ENCODE measurements at regions not wholly inside any gene's neighbourhood (a gene's known extent, or its start where the extent isn't known, plus 50 kb on each side); places are given as distances from the start of the nearest gene placed in this dataset.

GRCh38 chr10:92747066-92747465 is 57.3 kb downstream of the HHEX start:
- no peak for DNase-seq
- H3K27me3 Mint-ChIP-seq = peaks cover 0 to 5% of the 10 kb centered on the region in 2 donors
- no peak for ATAC-seq (replicated peaks)
- peaks cover 21 to 26% of the 10 kb centered on the region in 2 donors for H3K4me1 Mint-ChIP-seq (ENCODE audit: low read depth in 2 of 2)
- H3K36me3 Mint-ChIP-seq (ENCODE audit: insufficient read depth) = peaks cover 5% of the 10 kb centered on the region
- H3K9me3 Mint-ChIP-seq = no peaks in the 10 kb centered on the region
- peak overlapping the region; percentile 55 to 86 for H3K27ac Mint-ChIP-seq
- no peak overlapping the region for H3K4me3 Mint-ChIP-seq

GRCh38 chr10:92747600-92747999 is 57.8 kb downstream of the HHEX start:
- Mint-ChIP-seq H3K4me3 (peak overlapping the region in 1 of 2 donors; percentile 30), H3K36me3 (ENCODE audit: insufficient read depth) (peaks cover 5% of the 10 kb centered on the region), H3K9me3 (no peaks in the 10 kb centered on the region), H3K27ac (peak overlapping the region in 1 of 2 donors; percentile 86), H3K27me3 (no peaks in the 10 kb centered on the region), H3K4me1 (ENCODE audit: low read depth in 2 of 2) (peaks cover 17 to 20% of the 10 kb centered on the region in 2 donors)
- DNase-seq = peak; percentile 25 to 40 (median 26)
- peak; percentile 98 for ATAC-seq (replicated peaks)

DNA sequence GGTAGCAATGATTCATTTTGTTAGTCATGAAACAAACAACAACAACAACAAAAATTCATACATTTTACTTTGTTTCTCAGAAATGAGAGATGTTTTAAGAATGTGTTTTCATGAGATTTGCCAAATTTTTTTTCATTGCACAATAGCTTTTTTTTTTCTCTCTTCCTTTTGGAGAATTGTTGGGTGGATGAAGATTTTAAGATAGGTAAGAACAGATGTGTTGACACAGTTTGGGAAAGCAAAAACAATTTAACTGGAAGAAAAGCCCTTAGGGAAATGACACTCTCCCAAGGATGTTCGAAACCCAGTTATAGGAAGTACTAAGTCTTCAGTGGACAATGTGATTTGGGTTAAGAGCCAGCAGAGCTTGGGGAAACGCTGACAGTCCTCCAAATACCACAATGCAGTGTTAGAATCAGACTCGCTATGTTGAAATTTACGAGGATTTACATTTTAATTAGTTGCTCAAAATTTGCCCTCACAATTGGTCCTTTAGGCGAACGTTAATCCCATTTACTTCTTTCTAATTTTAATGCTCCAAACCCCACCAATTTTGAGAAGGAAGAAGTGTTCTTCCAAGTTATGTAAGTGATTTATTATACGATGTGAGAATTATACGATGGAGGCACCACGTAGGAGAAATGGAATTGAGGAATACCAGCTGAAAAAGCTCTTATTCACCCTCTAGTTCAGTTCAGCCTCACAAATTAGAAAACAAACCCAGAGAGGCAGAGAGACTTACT is 61.2 kb downstream of the HHEX start:
- ATAC-seq (replicated peaks) (no peak), DNase-seq (no peak)
- peaks cover 11 to 18% of the 10 kb centered on the region in 2 donors for H3K4me1 Mint-ChIP-seq (ENCODE audit: low read depth in 2 of 2)
- H3K36me3 Mint-ChIP-seq (ENCODE audit: insufficient read depth) = peaks cover 5% of the 10 kb centered on the region
- H3K4me3 Mint-ChIP-seq = no peak overlapping the region
- H3K9me3 Mint-ChIP-seq = no peaks in the 10 kb centered on the region
- no peaks in the 10 kb centered on the region for H3K27me3 Mint-ChIP-seq
- no peak overlapping the region for H3K27ac Mint-ChIP-seq

- DNase-seq = no peak
- no peaks in the 10 kb centered on the region for H3K9me3 Mint-ChIP-seq
- no peak for ATAC-seq (replicated peaks)
- H3K4me1 Mint-ChIP-seq (ENCODE audit: low read depth in 2 of 2) = peaks cover 11 to 18% of the 10 kb centered on the region in 2 donors
- peaks cover 5% of the 10 kb centered on the region for H3K36me3 Mint-ChIP-seq (ENCODE audit: insufficient read depth)
- H3K27ac Mint-ChIP-seq = no peak overlapping the region
- no peak overlapping the region for H3K4me3 Mint-ChIP-seq
- H3K27me3 Mint-ChIP-seq = no peaks in the 10 kb centered on the region
These were observed 61.7 kb downstream of the HHEX start for GRCh38 chr10:92751534-92751811.

DNA sequence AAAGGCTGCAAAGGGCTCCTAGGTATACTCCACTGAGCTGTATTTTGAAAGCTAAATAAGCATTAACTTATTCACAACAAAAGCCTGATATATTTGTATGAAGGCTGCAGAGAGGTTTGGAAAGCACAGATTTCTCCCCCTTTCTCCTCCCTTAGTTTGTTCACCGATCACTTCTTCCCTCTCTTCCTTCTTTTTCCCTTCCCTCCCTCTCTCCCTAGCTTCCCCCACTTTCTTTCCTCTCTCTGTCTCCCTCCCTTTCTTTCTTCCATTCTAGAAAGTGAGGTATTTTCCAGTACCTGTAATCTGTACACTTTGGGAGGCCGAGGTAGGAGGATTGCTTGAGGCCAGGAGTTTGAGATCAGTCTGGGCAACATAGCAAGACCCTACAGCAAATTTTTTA is 62.1 kb downstream of the HHEX start:
- H3K36me3 Mint-ChIP-seq (ENCODE audit: insufficient read depth) = peaks cover 5% of the 10 kb centered on the region
- H3K4me1 Mint-ChIP-seq (ENCODE audit: low read depth in 2 of 2) = peaks cover 9 to 17% of the 10 kb centered on the region in 2 donors

DNA sequence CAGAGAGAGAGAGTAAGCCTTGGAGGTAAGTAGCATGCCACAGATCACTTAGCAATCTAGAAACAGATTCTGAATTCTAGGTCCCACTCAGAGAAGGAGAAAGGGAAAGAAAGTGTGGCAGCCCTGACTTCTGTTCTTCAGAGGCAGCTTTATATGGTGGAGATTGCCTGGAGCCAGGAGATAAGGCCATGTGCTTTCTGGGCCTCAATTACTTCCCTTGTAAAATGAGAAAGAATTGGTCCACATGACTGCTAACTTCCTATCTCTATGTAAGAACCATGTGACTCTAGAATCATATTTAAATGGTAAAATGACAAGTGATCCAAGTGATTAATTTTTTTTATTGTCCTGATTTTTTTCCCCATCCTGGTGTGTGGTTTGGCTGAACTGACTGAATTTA is 64.1 kb downstream of the HHEX start:
- DNase-seq (no peak), ATAC-seq (replicated peaks) (no peak)
- H3K4me3 Mint-ChIP-seq = no peak overlapping the region
- H3K36me3 Mint-ChIP-seq (ENCODE audit: insufficient read depth) = no peaks in the 10 kb centered on the region
- no peaks in the 10 kb centered on the region for H3K9me3 Mint-ChIP-seq
- peaks cover 0 to 3% of the 10 kb centered on the region in 2 donors for H3K4me1 Mint-ChIP-seq (ENCODE audit: low read depth in 2 of 2)
- H3K27me3 Mint-ChIP-seq = no peaks in the 10 kb centered on the region
- H3K27ac Mint-ChIP-seq = no peak overlapping the region

More for the DNA sequence above, 62.1 kb downstream of the HHEX start:
- Mint-ChIP-seq H3K9me3 (no peaks in the 10 kb centered on the region), H3K27ac (no peak overlapping the region), H3K4me3 (no peak overlapping the region), H3K27me3 (no peaks in the 10 kb centered on the region)
- DNase-seq = no peak
- no peak for ATAC-seq (replicated peaks)

GRCh38 chr10:92755725-92756124 is 66.0 kb downstream of the HHEX start:
- DNase-seq (no peak), ATAC-seq (replicated peaks) (no peak)
- Mint-ChIP-seq H3K27me3 (no peaks in the 10 kb centered on the region), H3K27ac (no peak overlapping the region), H3K36me3 (ENCODE audit: insufficient read depth) (no peaks in the 10 kb centered on the region), H3K9me3 (no peaks in the 10 kb centered on the region), H3K4me3 (no peak overlapping the region), H3K4me1 (ENCODE audit: low read depth in 2 of 2) (peaks cover 0 to 3% of the 10 kb centered on the region in 2 donors)

DNA sequence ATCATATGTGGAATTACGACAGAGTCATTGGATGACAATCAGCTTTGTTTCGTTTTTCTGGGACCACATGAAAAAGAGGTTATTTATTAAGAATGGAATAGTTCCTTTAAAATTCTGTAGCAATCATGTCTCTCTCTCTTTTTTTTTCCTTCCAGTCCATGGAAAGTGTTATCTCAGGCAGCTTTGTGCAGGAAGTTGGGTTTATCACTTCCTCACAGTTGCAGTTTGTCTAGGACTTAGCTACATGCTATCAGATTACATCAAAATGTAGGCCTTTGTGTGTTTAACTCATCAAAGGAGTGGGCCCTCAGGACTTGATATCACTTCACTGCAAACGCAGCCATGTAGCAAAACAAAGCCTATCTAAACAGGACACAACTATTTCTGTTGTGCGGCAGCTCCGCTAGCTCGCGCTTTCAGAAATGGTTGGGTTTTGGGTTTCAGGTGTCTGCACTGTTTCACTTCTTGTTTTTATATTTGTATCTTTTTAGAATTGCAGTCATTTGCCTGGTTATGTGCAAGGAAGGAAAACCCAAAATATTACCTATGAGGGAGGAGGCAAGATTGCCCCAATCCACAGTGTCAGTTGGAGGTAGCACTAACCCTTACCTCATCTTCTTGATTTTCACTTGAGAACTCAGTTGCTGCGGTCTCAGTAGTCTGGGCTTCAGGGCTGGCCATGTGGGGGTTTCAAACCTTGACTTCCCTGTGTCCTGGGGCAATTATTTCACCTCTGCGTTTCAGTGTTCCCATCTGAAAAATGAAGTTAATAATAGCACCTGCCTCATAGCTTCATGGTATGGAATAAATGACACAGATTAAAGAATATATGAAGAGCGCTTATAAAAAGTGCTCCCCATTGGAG is 66.7 kb downstream of the HHEX start:
- Mint-ChIP-seq H3K27me3 (peaks cover 0 to 5% of the 10 kb centered on the region in 2 donors), H3K9me3 (no peaks in the 10 kb centered on the region), H3K4me1 (ENCODE audit: low read depth in 2 of 2) (peaks cover 0 to 3% of the 10 kb centered on the region in 2 donors), H3K36me3 (ENCODE audit: insufficient read depth) (no peaks in the 10 kb centered on the region), H3K27ac (no peak overlapping the region), H3K4me3 (no peak overlapping the region)
- ATAC-seq (replicated peaks) (peak; percentile 32), DNase-seq (no peak)

DNA sequence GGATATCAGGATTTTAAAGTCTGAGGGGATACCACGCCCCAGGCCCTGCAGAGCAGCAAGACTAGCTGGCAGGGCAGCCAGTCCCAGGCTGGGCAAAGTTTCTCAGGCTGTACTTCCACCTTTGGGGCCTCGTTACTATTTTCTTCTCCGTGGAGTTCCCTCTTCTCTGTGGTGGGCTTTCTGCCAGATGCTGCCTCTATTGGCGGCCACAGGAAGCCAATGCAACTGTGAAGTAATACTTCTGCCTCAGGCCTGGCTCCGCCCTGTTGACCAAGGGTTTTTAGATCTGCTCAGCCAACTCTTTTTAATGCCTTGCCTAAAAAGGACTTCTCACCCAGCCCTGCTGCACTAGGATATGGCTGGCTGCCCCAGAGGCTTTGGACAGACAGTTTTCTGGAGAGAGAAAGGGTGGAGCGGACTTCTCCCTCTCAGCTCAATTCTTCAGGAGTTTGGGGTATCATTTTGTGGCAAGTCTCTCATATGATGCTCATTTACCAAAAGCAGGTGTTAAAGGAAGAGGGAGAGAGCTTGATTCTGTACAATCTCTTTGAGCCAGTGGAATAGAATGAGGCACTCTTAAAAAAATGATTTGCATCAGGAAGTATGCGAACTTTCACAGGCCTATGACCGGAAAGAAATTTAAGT is 67.4 kb downstream of the HHEX start:
- Mint-ChIP-seq H3K4me1 (ENCODE audit: low read depth in 2 of 2) (peaks cover 0 to 3% of the 10 kb centered on the region in 2 donors), H3K4me3 (no peak overlapping the region), H3K36me3 (ENCODE audit: insufficient read depth) (no peaks in the 10 kb centered on the region), H3K27ac (no peak overlapping the region), H3K27me3 (peaks cover 0 to 12% of the 10 kb centered on the region in 2 donors), H3K9me3 (no peaks in the 10 kb centered on the region)
- no peak for DNase-seq
- ATAC-seq (replicated peaks) = peak; percentile 39

DNA sequence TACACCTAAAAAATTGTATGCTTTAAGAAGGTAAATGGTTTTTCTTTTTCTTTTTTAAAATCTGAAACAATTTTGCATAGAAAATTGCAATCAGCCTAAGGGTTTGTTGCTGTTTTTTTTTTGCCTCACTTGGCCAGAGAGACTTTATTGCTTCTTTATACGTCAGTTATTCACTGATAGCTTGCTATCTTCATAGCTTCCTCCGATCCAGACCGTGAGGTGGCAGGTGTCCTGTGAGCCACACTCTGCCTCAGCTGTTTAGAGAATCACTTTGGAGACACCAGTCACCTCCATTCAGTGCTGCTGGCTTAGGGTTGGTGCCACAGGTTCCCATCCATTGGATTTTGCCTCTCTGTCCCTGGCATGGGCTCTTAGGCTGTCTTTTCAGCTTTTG is 68.0 kb downstream of the HHEX start:
- H3K9me3 Mint-ChIP-seq = no peaks in the 10 kb centered on the region
- H3K27me3 Mint-ChIP-seq = peaks cover 0 to 12% of the 10 kb centered on the region in 2 donors
- no peak overlapping the region for H3K27ac Mint-ChIP-seq
- H3K4me3 Mint-ChIP-seq = no peak overlapping the region
- no peaks in the 10 kb centered on the region for H3K36me3 Mint-ChIP-seq (ENCODE audit: insufficient read depth)
- H3K4me1 Mint-ChIP-seq (ENCODE audit: low read depth in 2 of 2) = peaks cover 0 to 3% of the 10 kb centered on the region in 2 donors
- DNase-seq = no peak
- ATAC-seq (replicated peaks) = no peak

DNA sequence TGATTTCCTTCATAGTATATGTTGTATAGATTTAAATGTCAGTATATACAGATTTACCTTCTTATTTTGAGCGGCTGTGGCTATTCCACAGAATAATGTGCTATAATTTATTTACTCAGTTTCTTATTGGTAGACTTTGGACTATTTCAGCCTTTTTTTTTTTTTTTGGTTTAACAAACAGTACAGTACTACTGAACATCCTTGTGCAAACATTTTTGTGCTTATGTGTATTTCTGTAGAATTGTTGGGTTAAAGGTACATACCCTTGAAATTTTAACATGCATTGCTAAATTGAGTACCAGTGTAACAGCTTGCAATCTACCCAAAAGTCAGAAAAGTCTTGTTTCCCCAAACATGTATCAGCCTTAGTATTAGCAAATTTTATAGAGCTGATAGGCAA is 68.8 kb downstream of the HHEX start:
- DNase-seq = no peak
- Mint-ChIP-seq H3K4me3 (no peak overlapping the region), H3K36me3 (ENCODE audit: insufficient read depth) (no peaks in the 10 kb centered on the region), H3K4me1 (ENCODE audit: low read depth in 2 of 2) (peaks cover 0 to 3% of the 10 kb centered on the region in 2 donors), H3K27me3 (peaks cover 3 to 13% of the 10 kb centered on the region in 2 donors), H3K9me3 (no peaks in the 10 kb centered on the region), H3K27ac (no peak overlapping the region)
- no peak for ATAC-seq (replicated peaks)

GRCh38 chr10:92760609-92761008 is 70.9 kb downstream of the HHEX start:
- H3K36me3 Mint-ChIP-seq (ENCODE audit: insufficient read depth) = no peaks in the 10 kb centered on the region
- no peaks in the 10 kb centered on the region for H3K9me3 Mint-ChIP-seq
- no peak overlapping the region for H3K27ac Mint-ChIP-seq
- ATAC-seq (replicated peaks) (no peak), DNase-seq (no peak)
- H3K4me1 Mint-ChIP-seq (ENCODE audit: low read depth in 2 of 2) = peaks cover 0 to 3% of the 10 kb centered on the region in 2 donors
- no peak overlapping the region for H3K4me3 Mint-ChIP-seq
- peaks cover 23 to 33% of the 10 kb centered on the region in 2 donors for H3K27me3 Mint-ChIP-seq

- H3K4me1 Mint-ChIP-seq (ENCODE audit: low read depth in 2 of 2) = peaks cover 0 to 3% of the 10 kb centered on the region in 2 donors
- no peaks in the 10 kb centered on the region for H3K9me3 Mint-ChIP-seq
- DNase-seq (no peak), ATAC-seq (replicated peaks) (no peak)
- H3K27me3 Mint-ChIP-seq = peaks cover 27 to 39% of the 10 kb centered on the region in 2 donors
- H3K36me3 Mint-ChIP-seq (ENCODE audit: insufficient read depth) = no peaks in the 10 kb centered on the region
- no peak overlapping the region for H3K4me3 Mint-ChIP-seq
- H3K27ac Mint-ChIP-seq = no peak overlapping the region
These were observed 71.8 kb downstream of the HHEX start for GRCh38 chr10:92761571-92761970.
